ENCODE measurements at regions not wholly inside any gene's neighbourhood (a gene's known extent, or its start where the extent isn't known, plus 50 kb on each side); places are given as distances from the start of the nearest gene placed in this dataset.

DNA sequence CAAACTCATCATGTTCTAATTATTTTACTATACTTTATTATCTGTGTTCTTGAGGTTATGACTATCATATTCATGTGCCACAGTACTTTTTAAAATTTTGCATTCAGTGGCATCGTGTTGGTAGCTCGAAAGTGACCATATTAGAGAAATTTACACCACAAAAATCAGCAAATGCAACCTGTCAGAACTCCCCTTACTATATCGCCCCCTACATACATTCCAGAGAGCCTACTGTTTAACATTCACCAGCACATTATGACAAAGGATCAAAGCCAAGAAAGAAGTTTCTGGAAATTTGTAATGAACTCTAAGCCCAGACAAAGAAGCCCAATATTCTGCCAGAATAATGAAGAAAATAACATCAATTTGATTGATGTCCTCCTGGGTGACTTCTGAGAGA is 909.3 kb downstream of the LTN1 start:
- TF ChIP-seq CTCF (IDR thresholded peaks at IDR 0.05) (no peak), EP300 (IDR thresholded peaks at IDR 0.05) (no peak), POLR2A (IDR thresholded peaks at IDR 0.05) (no peak)
